HG03108 (cell line): ENCODE measurements at regions not wholly inside any gene's neighbourhood (a gene's known extent, or its start where the extent isn't known, plus 50 kb on each side); places are given as distances from the start of the nearest gene placed in this dataset.
A peak's percentile ranks its signal among the peaks of the same experiment; 100 is the strongest.
"Not testable (repeated sequence)": the region's sequence is repeated elsewhere in the genome, so short reads cannot be mapped to it uniquely, and the experiment has no call there.

ENCODE experiments used
- ATAC-seq: cut with Tn5 transposase; IDR thresholded peaks from one replicate; pipeline ENCODE4 v1.9.1; 2021; ENCODE audit warnings: moderate library complexity; ENCODE audit not compliant: unreplicated experiment

- ATAC-seq = no peak
Observed at GRCh38 chr2:234166531-234166930, 116.0 kb downstream of the SPP2 start.

DNA sequence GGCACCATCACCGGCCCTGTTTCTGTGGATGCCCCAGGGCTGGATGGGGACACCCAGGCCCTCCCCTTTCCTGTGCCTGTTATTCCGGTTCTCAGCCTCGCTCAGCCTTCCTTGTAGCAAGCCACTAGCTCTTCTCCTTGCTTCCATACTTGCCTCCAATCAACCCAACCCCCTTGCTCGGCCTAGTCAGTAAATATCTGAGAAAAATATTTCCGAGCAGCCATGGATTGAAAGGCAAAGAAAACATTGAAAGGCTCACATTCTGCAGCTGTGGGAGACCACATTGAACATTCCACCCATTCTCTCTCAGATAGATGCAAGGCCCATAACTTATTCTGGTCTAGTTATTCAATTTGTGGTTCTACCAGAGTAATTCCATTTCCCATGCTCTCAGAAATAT lies 114.9 kb downstream of the SPP2 start:
- ATAC-seq = no peak

GRCh38 chr2:234164493-234165413 lies 114.3 kb downstream of the SPP2 start:
- peak; percentile 89 for ATAC-seq

GRCh38 chr2:234163510-234164045 lies 113.1 kb downstream of the SPP2 start:
- no peak for ATAC-seq

- no peak for ATAC-seq
Observed at GRCh38 chr2:234162861-234163260, 112.4 kb downstream of the SPP2 start.

DNA sequence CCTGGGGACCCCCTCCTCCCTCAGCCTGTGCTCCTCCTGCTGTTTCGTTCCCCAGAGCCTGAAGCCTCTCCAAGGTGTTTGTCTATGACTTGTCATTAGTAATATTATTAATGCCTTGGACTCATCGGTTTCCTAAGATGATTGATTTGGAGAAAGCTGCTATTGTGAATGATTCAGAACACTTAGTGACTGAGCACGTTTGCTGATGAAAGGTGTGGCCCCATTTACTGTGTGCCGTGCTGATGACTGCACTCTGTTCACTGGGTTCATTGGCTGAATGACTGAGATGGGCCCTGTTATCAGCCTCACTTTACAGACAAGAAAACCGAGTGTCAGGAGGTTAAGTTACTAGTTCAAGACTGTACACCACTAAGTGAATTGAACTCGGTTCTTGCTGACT lies 111.4 kb downstream of the SPP2 start:
- ATAC-seq = no peak

DNA sequence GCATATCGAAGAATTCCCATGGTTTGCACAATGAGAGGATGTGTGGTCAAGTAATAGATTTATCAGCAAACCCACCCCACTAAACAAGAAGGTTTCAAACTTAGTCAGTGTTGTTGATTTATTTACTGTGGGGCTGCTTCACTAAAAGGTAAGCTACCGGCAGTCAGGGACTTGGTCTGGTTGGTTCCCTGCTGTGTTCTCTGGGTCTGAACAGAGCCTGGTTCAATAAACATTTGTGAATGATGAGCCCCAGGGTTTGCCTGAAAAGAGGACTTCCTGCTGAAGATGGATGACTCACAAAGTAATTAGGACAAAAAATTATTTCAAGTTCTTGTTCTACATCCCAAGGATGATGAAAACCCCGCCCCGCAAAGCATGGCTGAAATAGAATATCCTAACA lies 108.3 kb downstream of the SPP2 start:
- ATAC-seq = no peak

- no peak for ATAC-seq
Observed at GRCh38 chr2:234157817-234158588, 107.5 kb downstream of the SPP2 start.

GRCh38 chr2:234156326-234156725 lies 105.8 kb downstream of the SPP2 start:
- ATAC-seq = no peak

DNA sequence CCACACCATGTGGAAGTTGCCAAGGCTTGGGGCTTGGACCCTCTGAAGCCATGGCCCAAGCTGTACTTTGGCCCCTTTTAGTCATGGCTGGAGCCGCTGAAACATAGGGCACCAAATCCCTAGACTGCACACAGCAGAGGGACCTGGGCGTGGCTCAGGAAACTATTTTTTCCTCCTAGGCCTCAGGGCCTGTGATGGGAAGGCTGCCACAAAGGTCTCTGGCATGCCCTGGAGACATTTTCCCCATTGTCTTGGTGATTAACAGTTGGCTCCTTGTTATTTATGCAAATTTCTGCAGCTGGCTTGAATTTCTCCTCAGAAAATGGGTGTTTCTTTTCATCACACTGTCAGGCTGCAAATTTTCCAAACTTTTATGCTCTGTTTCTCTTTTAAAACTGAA lies 102.3 kb downstream of the SPP2 start:
- ATAC-seq = not testable (repeated sequence)

GRCh38 chr2:234147335-234147861 lies 96.9 kb downstream of the SPP2 start:
- no peak for ATAC-seq

DNA sequence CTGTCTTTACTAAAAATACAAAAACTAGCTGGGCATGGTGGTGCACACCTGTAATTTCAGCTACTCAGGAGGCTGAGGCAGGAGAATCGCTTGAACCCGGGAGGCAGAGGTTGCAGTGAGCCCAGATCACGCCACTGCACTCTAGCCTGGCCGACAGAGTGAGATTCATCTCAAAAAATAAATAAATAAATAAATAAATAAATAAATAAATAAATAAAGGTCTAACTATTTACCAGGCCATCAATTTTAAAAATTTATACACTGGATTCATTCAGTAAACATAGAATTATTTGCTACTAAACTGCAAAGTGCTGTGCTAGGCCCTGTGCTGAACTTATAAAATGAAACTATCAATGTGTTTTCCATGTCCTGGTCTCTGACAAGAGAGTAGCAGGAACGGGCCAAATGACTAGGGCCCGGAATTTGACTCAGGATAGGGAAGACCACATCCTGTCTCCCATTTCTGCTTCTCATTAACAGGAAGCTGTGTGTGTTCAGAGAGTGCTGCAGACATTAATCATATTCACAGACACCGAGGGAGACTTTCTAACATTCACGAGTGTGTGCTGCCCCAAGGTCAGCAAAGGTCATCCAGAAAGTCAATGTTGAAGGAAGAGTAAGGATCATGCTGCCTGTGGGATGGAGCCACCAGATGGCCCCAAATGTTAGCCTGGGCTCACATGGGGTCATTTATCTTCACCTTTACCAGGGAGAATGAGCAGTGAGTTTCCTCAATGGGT lies 95.8 kb downstream of the SPP2 start:
- no peak for ATAC-seq

DNA sequence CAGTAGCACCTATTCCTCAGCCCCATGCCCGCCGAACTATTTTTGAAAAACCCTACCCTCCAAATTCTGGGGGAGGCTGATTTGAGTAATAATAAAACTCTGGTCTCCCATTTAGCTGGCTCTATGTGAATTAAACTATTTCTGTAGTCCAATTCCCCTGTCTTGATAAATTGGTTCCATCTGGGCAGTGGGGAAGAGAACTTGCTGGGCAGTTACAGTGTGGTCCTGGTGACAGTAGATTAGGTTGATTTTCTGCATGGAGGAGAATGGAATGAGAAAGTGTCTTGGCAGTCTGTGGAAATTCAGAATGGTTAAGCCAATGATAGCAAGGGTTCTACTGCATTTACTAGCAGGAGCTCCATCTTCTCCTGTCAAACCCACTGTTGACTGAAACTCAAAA lies 95.0 kb downstream of the SPP2 start:
- ATAC-seq = no peak

DNA sequence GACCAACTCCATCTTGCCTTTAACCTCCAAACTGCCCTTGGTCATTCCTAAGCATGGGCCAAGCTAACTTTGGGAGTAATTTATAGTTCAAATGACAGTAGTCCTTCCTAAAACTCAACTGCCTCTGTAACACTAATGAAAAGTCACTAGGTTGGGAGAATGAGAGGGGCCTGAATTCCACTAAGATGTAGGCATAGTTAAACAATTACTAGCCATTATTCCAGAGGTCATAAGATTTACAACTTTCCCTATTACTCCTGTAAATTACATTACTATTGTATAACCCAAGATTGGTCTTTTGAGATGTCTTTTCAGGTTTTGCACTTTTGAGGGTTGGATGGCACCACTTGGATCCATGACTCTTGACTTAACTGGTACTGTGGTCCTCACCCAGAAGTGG lies 94.6 kb downstream of the SPP2 start:
- no peak for ATAC-seq

GRCh38 chr2:234143896-234144295 lies 93.4 kb downstream of the SPP2 start:
- no peak for ATAC-seq

DNA sequence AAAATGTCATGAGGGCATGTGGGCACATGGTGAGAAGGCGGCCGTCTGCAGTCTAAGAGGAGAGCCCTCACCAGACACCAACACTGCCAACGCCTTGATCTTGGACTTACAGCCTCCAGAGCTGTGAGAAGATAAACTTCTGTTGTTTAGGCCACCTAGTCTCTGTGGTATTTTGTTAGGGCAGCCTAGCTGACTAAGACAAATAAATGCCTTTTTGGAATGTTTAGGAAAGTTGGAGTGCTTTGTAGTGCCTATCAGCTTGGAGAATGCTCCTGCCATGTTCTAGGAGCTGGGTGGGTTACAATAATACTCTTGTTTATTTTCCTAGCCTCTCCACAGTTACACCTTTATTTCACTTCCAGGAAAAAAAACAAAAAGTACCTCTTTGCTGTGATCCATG lies 92.0 kb downstream of the SPP2 start:
- ATAC-seq = no peak

DNA sequence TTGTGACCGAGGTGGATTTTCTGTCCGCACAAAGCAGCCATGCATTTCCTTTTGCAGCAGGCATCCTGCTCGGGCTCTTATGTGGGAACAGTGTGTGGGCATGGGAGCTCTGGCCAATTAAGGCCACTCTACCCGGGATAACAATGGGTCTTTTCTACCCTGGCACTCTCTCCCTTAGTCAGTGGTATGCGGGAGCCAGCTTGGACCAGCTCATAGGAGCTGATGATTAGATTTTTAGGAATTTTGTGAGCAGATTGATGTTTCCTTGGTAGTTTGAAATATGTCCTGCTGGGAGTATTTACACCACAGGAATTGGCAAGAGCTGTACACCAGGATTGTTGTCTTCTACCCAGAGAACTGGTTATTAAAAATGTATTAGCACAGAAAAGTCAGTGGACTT lies 89.3 kb downstream of the SPP2 start:
- no peak for ATAC-seq

GRCh38 chr2:234138836-234139235 lies 88.3 kb downstream of the SPP2 start:
- ATAC-seq = no peak

- no peak for ATAC-seq
Observed at GRCh38 chr2:234137400-234138014, 87.0 kb downstream of the SPP2 start.

DNA sequence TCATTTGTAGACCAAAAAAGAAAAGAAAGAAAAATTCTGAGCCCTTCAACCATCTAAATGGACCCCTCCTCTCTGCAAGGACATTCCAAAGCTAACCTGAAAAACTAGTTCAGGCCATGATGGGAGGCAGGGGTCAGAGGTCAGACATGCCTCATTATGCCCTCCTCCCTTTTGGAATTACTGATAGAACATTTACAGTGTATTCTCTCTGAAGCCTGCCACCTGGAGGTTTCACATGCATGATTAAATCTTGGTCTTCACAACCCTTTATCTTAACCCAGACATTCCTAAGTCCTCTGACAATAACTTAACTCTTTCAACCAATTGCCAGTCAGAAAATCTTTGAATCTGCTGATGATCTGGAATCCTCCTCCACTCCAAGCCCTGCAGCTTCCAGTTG lies 86.0 kb downstream of the SPP2 start:
- no peak for ATAC-seq
